ENCODE measurements at regions not wholly inside any gene's neighbourhood (a gene's known extent, or its start where the extent isn't known, plus 50 kb on each side); places are given as distances from the start of the nearest gene placed in this dataset.
A peak's percentile ranks its signal among the peaks of the same experiment; 100 is the strongest.

GRCh38 chr10:110418218-110418617 lies 79.5 kb upstream of the DUSP5 start:
- FAIRE-seq, result no peak
- H3K4me1 ChIP-seq (replicated peaks in 1 of 2; ENCODE audit: control insufficient read depth in 2 of 2, insufficient read depth in 2 of 2, low read length in 2 of 2), result peaks cover 0 to 19% of the 10 kb centered on the region in 2 experiments; a peak in 4 of 5 replicates

GRCh38 chr10:110419265-110419664 lies 78.4 kb upstream of the DUSP5 start:
- intact Hi-C loops (cut with micrococcal nuclease), result no loop called here
- Histone ChIP-seq H3K9ac (ENCODE audit: insufficient read depth in 1 of 2, low read depth in 2 of 2, low read length in 2 of 2) (no peak overlapping the region), H2AFZ (ENCODE audit: low read depth, low read length) (no peak overlapping the region), H3K4me2 (ENCODE audit: insufficient read depth, low read length) (no peak overlapping the region), H3K36me3 (ENCODE audit: control insufficient read depth, insufficient read depth, low read length) (no peaks in the 10 kb centered on the region), H3K4me1 (replicated peaks in 1 of 2; ENCODE audit: control insufficient read depth in 2 of 2, insufficient read depth in 2 of 2, low read length in 2 of 2) (peaks cover 0 to 14% of the 10 kb centered on the region in 2 experiments; a peak in 4 of 5 replicates), H3K27me3 (ENCODE audit: control insufficient read depth in 2 of 2, insufficient read depth in 2 of 2, low read length in 2 of 2) (no peaks in the 10 kb centered on the region), H3K4me3 (no peak overlapping the region), H3K79me2 (ENCODE audit: control insufficient read depth, insufficient read depth, low read length) (no peaks in the 10 kb centered on the region), H3K9me3 (replicated peaks; ENCODE audit: control insufficient read depth, insufficient read depth, low read depth, low read length) (no peaks in the 10 kb centered on the region), H3K27ac (ENCODE audit: extremely low read depth, low read depth, low read length) (no peak overlapping the region), H4K20me1 (replicated peaks; ENCODE audit: control insufficient read depth, insufficient read depth, low read length) (no peaks in the 10 kb centered on the region), H3K9me1 (ENCODE audit: control insufficient read depth, insufficient read depth, low read length) (no peaks in the 10 kb centered on the region)
- ChIA-PET CTCF (ENCODE audit: low intra/inter-chr PET ratio) (no interaction called here), POLR2A (no interaction called here)
- in situ Hi-C loops (cut with MboI), result no loop called here
- DNase-seq (ENCODE audit: extremely low read depth in 1 of 4, low spot score in 3 of 4) (no peak), FAIRE-seq (no peak), ATAC-seq (no peak)
- TF ChIP-seq E2F3 (CRISPR knock-in tag; IDR thresholded peaks at IDR 0.05) (no peak), PCBP2 (IDR thresholded peaks at IDR 0.05; ENCODE audit: low read depth, low read length, poor library complexity, severe bottlenecking) (no peak), PTBP1 (IDR thresholded peaks at IDR 0.05; ENCODE audit: low read depth, low read length) (no peak), ZNF384 (IDR thresholded peaks at IDR 0.05; ENCODE audit: low read depth, low read length) (no peak), SPI1 (IDR thresholded peaks at IDR 0.05; ENCODE audit: borderline replicate concordance, low read depth, low read length) (peak; percentile 62; the same call in 1 of the 2 replicates), SMARCA4 (IDR thresholded peaks at IDR 0.05) (no peak)
- WGBS (ENCODE audit: insufficient coverage, low coverage, missing lambda C conversion rate), result 32% methylated on average over 5 of the region's 5 CpGs
- no TSS peak for BruUV-seq (replicated peaks)

More at GRCh38 chr10:110418218-110418617, 79.5 kb upstream of the DUSP5 start:
- no peaks in the 10 kb centered on the region for H3K36me3 ChIP-seq (ENCODE audit: control insufficient read depth, insufficient read depth, low read length)
- no peak overlapping the region for H3K9ac ChIP-seq (ENCODE audit: insufficient read depth in 1 of 2, low read depth in 2 of 2, low read length in 2 of 2)
- no peaks in the 10 kb centered on the region for H3K27me3 ChIP-seq (ENCODE audit: control insufficient read depth in 2 of 2, insufficient read depth in 2 of 2, low read length in 2 of 2)
- CTCF ChIA-PET (ENCODE audit: low intra/inter-chr PET ratio), result interaction anchor here (0.7 kb wide), 1 partner anchor 49 kb away, joined by 5 read pairs; no protein-coding TSS in a partner anchor
- POLR2A ChIA-PET, result interaction anchor here (1.0 kb wide), 1 partner anchor 37 kb away, joined by 3 read pairs; no protein-coding TSS in a partner anchor
- WGBS (ENCODE audit: insufficient coverage, low coverage, missing lambda C conversion rate), result 46% methylated on average over 6 of the region's 6 CpGs
- H3K79me2 ChIP-seq (ENCODE audit: control insufficient read depth, insufficient read depth, low read length), result no peaks in the 10 kb centered on the region
- intact Hi-C loops (cut with micrococcal nuclease), result no loop called here
- H3K9me1 ChIP-seq (ENCODE audit: control insufficient read depth, insufficient read depth, low read length), result no peaks in the 10 kb centered on the region
- H3K4me3 ChIP-seq, result no peak overlapping the region
- H3K9me3 ChIP-seq (replicated peaks; ENCODE audit: control insufficient read depth, insufficient read depth, low read depth, low read length), result no peaks in the 10 kb centered on the region
- in situ Hi-C loops (cut with MboI), result no loop called here
- TF ChIP-seq L3MBTL2 (IDR thresholded peaks at IDR 0.05) (no peak), MAFK (IDR thresholded peaks at IDR 0.05; ENCODE audit: low read length) (no peak), ZNF41 (CRISPR knock-in tag; conservative IDR thresholded peaks at IDR 0.05) (no peak), SRSF7 (optimal IDR thresholded peaks at IDR 0.05; ENCODE audit: low read depth, low read length) (no peak), ELF4 (CRISPR knock-in tag; IDR thresholded peaks at IDR 0.05) (no peak), ZFPM2 (CRISPR knock-in tag; IDR thresholded peaks at IDR 0.05) (no peak), ATF3 (IDR thresholded peaks at IDR 0.05) (0 out of 2 replicates have a peak, but pooled peaks have one; percentile 23), ATF3 (CRISPR knock-in tag; conservative IDR thresholded peaks at IDR 0.05) (no peak)
- H3K27ac ChIP-seq (ENCODE audit: extremely low read depth, low read depth, low read length), result no peak overlapping the region
- H4K20me1 ChIP-seq (replicated peaks; ENCODE audit: control insufficient read depth, insufficient read depth, low read length), result no peaks in the 10 kb centered on the region
- BruUV-seq (replicated peaks), result no TSS peak
- ATAC-seq (no peak), DNase-seq (ENCODE audit: extremely low read depth in 1 of 4, low spot score in 3 of 4) (no peak)
- no peak overlapping the region for H2AFZ ChIP-seq (ENCODE audit: low read depth, low read length)
- no peak overlapping the region for H3K4me2 ChIP-seq (ENCODE audit: insufficient read depth, low read length)

Measured in K562 (cell line).